ENCODE measurements at regions not wholly inside any gene's neighbourhood (a gene's known extent, or its start where the extent isn't known, plus 50 kb on each side); places are given as distances from the start of the nearest gene placed in this dataset.

DNA sequence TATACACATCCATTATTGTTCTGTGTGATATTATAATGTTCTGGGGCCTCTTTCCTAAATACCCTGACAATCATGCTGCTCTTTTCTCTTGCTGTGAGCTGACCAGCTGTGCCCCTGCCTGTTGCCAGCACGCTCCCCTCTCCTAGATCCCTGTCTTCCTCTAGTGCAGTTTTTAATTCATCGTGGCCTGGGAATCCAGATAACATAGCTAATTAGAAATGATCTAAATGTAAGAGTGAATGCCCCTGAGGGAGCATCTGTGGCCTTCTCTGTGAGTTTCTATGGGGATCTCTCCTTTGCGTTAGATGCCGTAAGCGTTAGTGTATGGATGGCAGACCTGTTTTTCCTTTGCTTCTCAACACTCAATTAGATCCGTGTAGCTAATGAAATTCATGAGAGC, 434.3 kb downstream of the SPRY1 start:
- no peak overlapping the region for H2AFZ ChIP-seq (ENCODE audit: low read length)
- ChIA-PET POLR2A (interaction anchor here (0.6 kb wide), 2 partner anchors 708 to 1190 kb away, joined by 3 to 9 read pairs; no protein-coding TSS in a partner anchor), CTCF (ENCODE audit: unreplicated experiment) (no interaction called here)
- BruUV-seq (replicated peaks): no TSS peak
- TF ChIP-seq EZH2phosphoT487 (IDR thresholded peaks at IDR 0.05; ENCODE audit: borderline replicate concordance, low read depth, low read length): no peak
- TF ChIP-seq, protein P1, sequence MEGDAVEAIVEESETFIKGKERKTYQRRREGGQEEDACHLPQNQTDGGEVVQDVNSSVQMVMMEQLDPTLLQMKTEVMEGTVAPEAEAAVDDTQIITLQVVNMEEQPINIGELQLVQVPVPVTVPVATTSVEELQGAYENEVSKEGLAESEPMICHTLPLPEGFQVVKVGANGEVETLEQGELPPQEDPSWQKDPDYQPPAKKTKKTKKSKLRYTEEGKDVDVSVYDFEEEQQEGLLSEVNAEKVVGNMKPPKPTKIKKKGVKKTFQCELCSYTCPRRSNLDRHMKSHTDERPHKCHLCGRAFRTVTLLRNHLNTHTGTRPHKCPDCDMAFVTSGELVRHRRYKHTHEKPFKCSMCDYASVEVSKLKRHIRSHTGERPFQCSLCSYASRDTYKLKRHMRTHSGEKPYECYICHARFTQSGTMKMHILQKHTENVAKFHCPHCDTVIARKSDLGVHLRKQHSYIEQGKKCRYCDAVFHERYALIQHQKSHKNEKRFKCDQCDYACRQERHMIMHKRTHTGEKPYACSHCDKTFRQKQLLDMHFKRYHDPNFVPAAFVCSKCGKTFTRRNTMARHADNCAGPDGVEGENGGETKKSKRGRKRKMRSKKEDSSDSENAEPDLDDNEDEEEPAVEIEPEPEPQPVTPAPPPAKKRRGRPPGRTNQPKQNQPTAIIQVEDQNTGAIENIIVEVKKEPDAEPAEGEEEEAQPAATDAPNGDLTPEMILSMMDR (conservative IDR thresholded peaks at IDR 0.05; ENCODE audit: low read length): no peak
- DNase-seq (ENCODE audit: low spot score): no peak
- H3K4me3 ChIP-seq (ENCODE audit: low read depth, low read length, poor library complexity, severe bottlenecking): no peak overlapping the region
- no peaks in the 10 kb centered on the region for H4K20me1 ChIP-seq (ENCODE audit: insufficient read depth, low read length)
- no peak overlapping the region for H3K27ac ChIP-seq (ENCODE audit: low read depth, low read length, poor library complexity, severe bottlenecking)
- H3K36me3 ChIP-seq (ENCODE audit: insufficient read depth, low read length): no peaks in the 10 kb centered on the region
- H3K9me3 ChIP-seq (ENCODE audit: low read length): no peaks in the 10 kb centered on the region
- no peaks in the 10 kb centered on the region for H3K9me2 ChIP-seq (ENCODE audit: insufficient read depth, low read length)
- intact Hi-C loops (cut with micrococcal nuclease; ENCODE audit: unreplicated experiment): no loop called here
- no peak overlapping the region for H3K4me2 ChIP-seq (ENCODE audit: low read length)
- H3K4me1 ChIP-seq (ENCODE audit: insufficient read depth, low read length, poor library complexity, severe bottlenecking): no peaks in the 10 kb centered on the region
- H3K79me2 ChIP-seq (ENCODE audit: insufficient read depth, low read depth, low read length): no peaks in the 10 kb centered on the region

DNA sequence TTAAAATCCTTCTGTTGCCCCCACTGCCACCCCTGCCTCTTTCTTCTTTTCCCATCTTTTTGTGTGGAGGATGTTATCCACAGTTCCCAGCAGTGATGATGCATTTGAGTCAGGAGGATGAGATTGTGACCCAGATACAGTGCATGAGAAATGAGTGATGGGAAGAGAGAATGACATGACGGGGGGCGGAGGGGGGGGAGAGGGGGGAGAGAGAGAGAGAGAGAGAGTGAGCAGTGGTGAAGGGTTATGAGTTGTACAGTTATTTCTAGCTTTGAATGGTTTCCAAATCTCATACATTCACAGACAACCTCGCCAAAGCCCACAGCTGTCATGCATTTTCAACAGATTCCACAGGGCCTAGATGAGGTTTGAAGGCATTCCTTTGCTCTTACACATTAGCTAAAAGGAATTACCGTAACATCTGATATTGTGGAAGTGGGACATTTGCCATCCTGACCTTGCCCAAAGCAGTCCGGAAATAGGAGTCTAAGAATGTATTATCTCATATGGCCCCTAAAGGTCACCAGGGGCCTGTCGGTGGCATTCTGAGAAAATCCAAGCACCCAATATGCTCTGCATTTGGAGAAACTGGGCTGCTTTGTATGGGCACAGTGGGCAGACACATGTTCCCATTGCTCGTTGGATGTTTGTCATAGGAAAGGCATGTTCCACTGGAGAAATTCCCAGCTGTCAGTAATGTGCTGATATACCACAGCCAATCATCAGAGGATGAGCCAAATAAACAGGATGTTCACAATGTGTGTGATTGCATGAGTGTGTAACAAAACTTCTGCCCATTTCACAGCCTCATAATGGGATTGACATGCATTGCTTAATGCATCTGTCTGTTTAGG, 435.8 kb downstream of the SPRY1 start:
- intact Hi-C loops (cut with micrococcal nuclease; ENCODE audit: unreplicated experiment): no loop called here
- H3K4me1 ChIP-seq (ENCODE audit: insufficient read depth, low read length, poor library complexity, severe bottlenecking): no peaks in the 10 kb centered on the region
- no peaks in the 10 kb centered on the region for H3K36me3 ChIP-seq (ENCODE audit: insufficient read depth, low read length)
- BruUV-seq (replicated peaks): no TSS peak
- TF ChIP-seq EZH2phosphoT487 (IDR thresholded peaks at IDR 0.05; ENCODE audit: borderline replicate concordance, low read depth, low read length): no peak
- TF ChIP-seq, protein P1 (conservative IDR thresholded peaks at IDR 0.05; ENCODE audit: low read length): no peak
- H3K79me2 ChIP-seq (ENCODE audit: insufficient read depth, low read depth, low read length): no peaks in the 10 kb centered on the region
- no peak for DNase-seq (ENCODE audit: low spot score)
- H3K4me3 ChIP-seq (ENCODE audit: low read depth, low read length, poor library complexity, severe bottlenecking): no peak overlapping the region
- H3K9me3 ChIP-seq (ENCODE audit: low read length): no peaks in the 10 kb centered on the region
- H3K4me2 ChIP-seq (ENCODE audit: low read length): no peak overlapping the region
- H3K27ac ChIP-seq (ENCODE audit: low read depth, low read length, poor library complexity, severe bottlenecking): no peak overlapping the region
- H4K20me1 ChIP-seq (ENCODE audit: insufficient read depth, low read length): no peaks in the 10 kb centered on the region
- no peak overlapping the region for H2AFZ ChIP-seq (ENCODE audit: low read length)
- H3K9me2 ChIP-seq (ENCODE audit: insufficient read depth, low read length): no peaks in the 10 kb centered on the region
- ChIA-PET POLR2A (interaction anchor here (1.2 kb wide), 1 partner anchor 15 kb away, joined by 3 read pairs; no protein-coding TSS in a partner anchor), CTCF (ENCODE audit: unreplicated experiment) (no interaction called here)

DNA sequence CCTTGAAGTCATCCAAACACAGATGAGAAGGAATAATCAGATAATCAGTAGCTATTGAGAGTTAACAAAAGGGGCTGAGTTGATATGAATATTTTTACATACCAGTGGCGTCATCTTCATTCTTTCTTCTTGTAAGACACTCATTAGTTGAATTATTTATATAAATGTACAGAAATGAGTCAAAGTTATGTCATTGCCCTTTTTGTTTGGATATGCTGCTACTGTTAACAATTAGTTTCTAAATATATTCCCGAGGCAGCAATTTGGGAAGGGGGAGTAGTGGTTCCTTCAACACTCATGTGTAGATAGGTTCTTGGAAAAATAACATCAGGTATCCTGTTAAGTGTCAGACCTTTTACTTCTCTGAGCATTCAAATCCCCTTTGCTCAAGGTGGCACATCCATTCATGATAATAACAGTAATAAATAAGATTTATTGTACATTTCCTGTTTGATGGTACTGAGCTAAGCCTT, 436.6 kb downstream of the SPRY1 start:
- no peaks in the 10 kb centered on the region for H3K79me2 ChIP-seq (ENCODE audit: insufficient read depth, low read depth, low read length)
- no peaks in the 10 kb centered on the region for H4K20me1 ChIP-seq (ENCODE audit: insufficient read depth, low read length)
- no peak overlapping the region for H2AFZ ChIP-seq (ENCODE audit: low read length)
- H3K4me2 ChIP-seq (ENCODE audit: low read length): no peak overlapping the region
- TF ChIP-seq, protein P1 (conservative IDR thresholded peaks at IDR 0.05; ENCODE audit: low read length): no peak
- TF ChIP-seq EZH2phosphoT487 (IDR thresholded peaks at IDR 0.05; ENCODE audit: borderline replicate concordance, low read depth, low read length): no peak
- no peaks in the 10 kb centered on the region for H3K4me1 ChIP-seq (ENCODE audit: insufficient read depth, low read length, poor library complexity, severe bottlenecking)
- H3K27ac ChIP-seq (ENCODE audit: low read depth, low read length, poor library complexity, severe bottlenecking): no peak overlapping the region
- no peak for DNase-seq (ENCODE audit: low spot score)
- no peaks in the 10 kb centered on the region for H3K9me2 ChIP-seq (ENCODE audit: insufficient read depth, low read length)
- ChIA-PET POLR2A (interaction anchor here (1.2 kb wide), 1 partner anchor 30 kb away, joined by 3 read pairs; no protein-coding TSS in a partner anchor), CTCF (ENCODE audit: unreplicated experiment) (no interaction called here)
- no TSS peak for BruUV-seq (replicated peaks)
- no peaks in the 10 kb centered on the region for H3K36me3 ChIP-seq (ENCODE audit: insufficient read depth, low read length)
- intact Hi-C loops (cut with micrococcal nuclease; ENCODE audit: unreplicated experiment): no loop called here
- H3K9me3 ChIP-seq (ENCODE audit: low read length): no peaks in the 10 kb centered on the region
- no peak overlapping the region for H3K4me3 ChIP-seq (ENCODE audit: low read depth, low read length, poor library complexity, severe bottlenecking)

Measured in OCI-LY7 (cell line).